HepG2 (cell line): ENCODE measurements at regions not wholly inside any gene's neighbourhood (a gene's known extent, or its start where the extent isn't known, plus 50 kb on each side); places are given as distances from the start of the nearest gene placed in this dataset.

Experiments
- ATAC-seq: fragments of 200-7000 bp; cut with Tn5 transposase; 3 replicates; pipeline ENCODE4 v1.9.1; 2020; ENCODE audit warnings: mild to moderate bottlenecking, moderate library complexity
- BruUV-seq: library from RNA; stranded (reverse); fragments of 400-500 nt; replicated peaks from 2 replicates; lab custom pipeline; 2021; lab: Mats Ljungman, UMichigan
- CTCF ChIA-PET: fragments of 300-600 bp; formaldehyde crosslinking; extraction: SDS; loops from one replicate; lab custom pipeline; 2021; ENCODE audit warnings: low total read pairs, inconsistent platforms, low intra/inter-chr PET ratio; lab: Yijun Ruan, JAX
- POLR2A ChIA-PET: fragments of 350-600 bp; sonication (Branson Sonifier 250); formaldehyde crosslinking; loops from one replicate; lab custom pipeline; 2020; ENCODE audit warnings: antibody characterized with exemption, inconsistent platforms; lab: Yijun Ruan, JAX
- DNase-seq: peaks from one replicate; pipeline ENCODE4 v3.0.0-alpha.2; 2015; ENCODE audit warnings: low spot score
- FAIRE-seq: peaks from 3 replicates; lab custom pipeline; 2011; peaks lifted over from hg19 to GRCh38; lab: Jason Lieb, UNC
- H2AFZ ChIP-seq: one replicate; pipeline ENCODE4 v1.6.1; 2011; ENCODE audit warnings: low read length, inconsistent platforms
- H3K27ac ChIP-seq: fragments of 300-600 bp; 3 replicates; pipeline ENCODE4 v1.8.0; 2011; ENCODE audit warnings: mixed run types, mild to moderate bottlenecking, mixed read lengths, low read length, inconsistent platforms; ENCODE audit not compliant: insufficient read depth; ENCODE audit errors: extremely low read length
- H3K27me3 ChIP-seq, 2 experiments: fragments of 200-600 bp in 1 of 2; 2 replicates in 1 of 2; 3 replicates in 1 of 2; pipeline versions ENCODE4 v1.6.0 to v1.8.0; 2011; ENCODE audit warnings: low read length in 2 of 2, mild to moderate bottlenecking in 2 of 2, moderate library complexity in 2 of 2, inconsistent platforms in 1 of 2; ENCODE audit not compliant: insufficient read depth in 2 of 2, control insufficient read depth in 1 of 2
- H3K36me3 ChIP-seq, 2 experiments: fragments of 200-600 bp in 1 of 2; replicated peaks in 1 of 2; 2 replicates in 1 of 2; 3 replicates in 1 of 2; pipeline versions ENCODE4 v1.5.1 to v1.8.0; 2011; ENCODE audit warnings: low read length in 2 of 2, inconsistent platforms in 1 of 2; ENCODE audit not compliant: insufficient read depth in 2 of 2, control insufficient read depth in 1 of 2
- H3K4me1 ChIP-seq: 2 replicates; pipeline ENCODE4 v1.5.1; 2012; ENCODE audit warnings: low read length, inconsistent platforms; ENCODE audit not compliant: insufficient read depth
- H3K4me2 ChIP-seq: 2 replicates; pipeline ENCODE4 v1.6.0; 2011; ENCODE audit warnings: low read depth, low read length, inconsistent platforms
- H3K4me3 ChIP-seq, 3 experiments: fragments of 200-600 bp in 1 of 3; sonication (generic), shearing (Covaris generic) in 1 of 3; replicated peaks in 1 of 3; 2 replicates each; pipeline ENCODE4 v1.5.1; 2011 to 2016; ENCODE audit warnings: low read length in 3 of 3, inconsistent platforms in 2 of 3, low read depth in 2 of 3, mild to moderate bottlenecking in 2 of 3, control low read depth in 1 of 3, mixed read lengths in 1 of 3; ENCODE audit not compliant: insufficient read depth in 1 of 3
- H3K79me2 ChIP-seq: one replicate; pipeline ENCODE4 v1.6.1; 2011; ENCODE audit warnings: low read length, inconsistent platforms; ENCODE audit not compliant: insufficient read depth
- H3K9ac ChIP-seq: 2 replicates; pipeline ENCODE4 v1.6.0; 2011; ENCODE audit warnings: mild to moderate bottlenecking, low read depth, low read length, inconsistent platforms; ENCODE audit not compliant: insufficient read depth
- H3K9me3 ChIP-seq: 2 replicates; pipeline ENCODE4 v1.5.1; 2012; ENCODE audit warnings: mild to moderate bottlenecking, low read length
- H4K20me1 ChIP-seq: 2 replicates; pipeline ENCODE4 v1.6.0; 2011; ENCODE audit warnings: inconsistent platforms, mild to moderate bottlenecking, low read length, moderate library complexity; ENCODE audit not compliant: insufficient read depth
- KDM6A ChIP-seq: IDR thresholded peaks from 2 replicates; pipeline ENCODE4 v1.6.1; 2016; ENCODE audit warnings: low read depth
- NPAS2 ChIP-seq: sonication (generic); formaldehyde crosslinking; IDR thresholded peaks from 2 replicates; pipeline ENCODE4 v1.8.0; 2022; ENCODE audit warnings: mild to moderate bottlenecking, missing genetic modification reagents, borderline replicate concordance
- ZBTB46 ChIP-seq: sonication (generic); formaldehyde crosslinking; IDR thresholded peaks from 2 replicates; pipeline ENCODE4 v1.4.0; 2020; ENCODE audit warnings: mild to moderate bottlenecking, missing genetic modification reagents, borderline replicate concordance
- ZMYM3 ChIP-seq: sonication (generic); formaldehyde crosslinking; IDR thresholded peaks from 2 replicates; pipeline ENCODE4 v1.5.1; 2020; ENCODE audit warnings: mild to moderate bottlenecking, missing genetic modification reagents
- ZNF431 ChIP-seq: sonication (generic); formaldehyde crosslinking; IDR thresholded peaks from 2 replicates; pipeline ENCODE4 v1.9.0; 2022; ENCODE audit warnings: missing genetic modification reagents, low read depth, mild to moderate bottlenecking, borderline replicate concordance
- ZNF644 ChIP-seq: IDR thresholded peaks from 2 replicates; pipeline ENCODE4 v1.6.1; 2016; ENCODE audit warnings: low read depth
- ZNF749 ChIP-seq: sonication (generic); formaldehyde crosslinking; IDR thresholded peaks from 2 replicates; pipeline ENCODE4 v1.8.0; 2022; ENCODE audit warnings: mild to moderate bottlenecking, missing genetic modification reagents, moderate library complexity, borderline replicate concordance
- ZNF83 ChIP-seq: sonication (generic); formaldehyde crosslinking; IDR thresholded peaks from 2 replicates; pipeline ENCODE4 v1.4.0; 2020; ENCODE audit warnings: missing genetic modification reagents, mild to moderate bottlenecking, borderline replicate concordance
- WGBS: methylation state at CpG from one replicate; pipeline ENCODE4 v1.1.6; 2017; ENCODE audit warnings: low lambda C conversion rate; 5-methylcytosine and 5-hydroxymethylcytosine counted together
- in situ Hi-C: cut with HindIII; loops from 2 replicates; pipeline ENCODE4 v1.10.0; 2017; ENCODE audit warnings: low pct_unique_long_range_greater_than_20kb; ENCODE audit not compliant: extremely low pct_ligation_motif_present
- intact Hi-C: fragments of 100-400 bp; cut with micrococcal nuclease; formaldehyde crosslinking; loops from one replicate; pipeline ENCODE4 v1.10.0; 2022; ENCODE audit not compliant: unreplicated experiment

GRCh38 chr21:18960306-18960705 is 556.7 kb upstream of the TMPRSS15 start (continued):
- TF ChIP-seq ZNF644 (CRISPR knock-in tag) = no peak
- no peak for TF ChIP-seq KDM6A (CRISPR knock-in tag)
- no peak for TF ChIP-seq NPAS2
- TF ChIP-seq ZNF83 = no peak

- intact Hi-C loops (no loop called here), in situ Hi-C loops (no loop called here)
- Histone ChIP-seq H3K36me3 (no peaks in the 10 kb centered on the region), H3K27ac (no peak overlapping the region), H2AFZ (no peak overlapping the region), H3K4me1 (no peaks in the 10 kb centered on the region), H4K20me1 (no peaks in the 10 kb centered on the region), H3K27me3 (no peaks in the 10 kb centered on the region), H3K4me2 (no peak overlapping the region), H3K9me3 (peaks cover 83% of the 10 kb centered on the region), H3K79me2 (no peaks in the 10 kb centered on the region), H3K4me3 (no peak overlapping the region), H3K9ac (no peak overlapping the region)
- FAIRE-seq (no peak), DNase-seq (no peak), ATAC-seq (no peak)
- TF ChIP-seq ZNF749 (CRISPR knock-in tag) (no peak), ZBTB46 (CRISPR knock-in tag) (no peak), ZMYM3 (CRISPR knock-in tag) (no peak), ZNF431 (no peak)
- POLR2A ChIA-PET = no interaction called here
- 0% methylated on average over 1 of the region's 1 CpG for WGBS
- BruUV-seq = no TSS peak
- CTCF ChIA-PET = no interaction called here
Measured at GRCh38 chr21:18970416-18970815, 566.8 kb upstream of the TMPRSS15 start.
